ENCODE measurements at regions not wholly inside any gene's neighbourhood (a gene's known extent, or its start where the extent isn't known, plus 50 kb on each side); places are given as distances from the start of the nearest gene placed in this dataset.

DNA sequence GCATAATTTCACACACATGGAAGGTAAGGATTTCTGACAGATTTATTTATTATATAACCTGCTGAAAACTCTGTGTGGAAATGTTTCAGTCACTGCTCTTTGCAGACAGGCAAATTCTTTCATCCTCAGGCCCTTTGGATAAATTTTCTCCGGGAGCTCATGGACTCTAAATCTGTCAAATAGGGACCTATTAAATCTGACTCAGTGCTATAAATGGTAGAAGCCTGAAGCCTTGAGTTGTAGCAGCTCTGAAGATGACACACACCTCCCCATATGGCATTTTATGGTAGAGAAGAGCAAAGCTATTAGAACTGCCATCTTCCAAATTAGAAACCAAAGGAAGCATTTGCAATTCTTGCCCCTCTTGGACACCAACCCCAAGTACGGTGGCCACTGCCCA lies 808.7 kb downstream of the XPNPEP1 start:
- TF ChIP-seq CTCF (IDR thresholded peaks at IDR 0.05; ENCODE audit: low read depth, low read length), result no peak
- Histone ChIP-seq H3K9me3 (ENCODE audit: low read depth) (no peaks in the 10 kb centered on the region), H3K27me3 (no peaks in the 10 kb centered on the region), H3K4me1 (ENCODE audit: low read depth) (no peaks in the 10 kb centered on the region), H3K36me3 (no peaks in the 10 kb centered on the region), H3K27ac (no peak overlapping the region), H3K4me3 (no peak overlapping the region)
- DNase-seq (ENCODE audit: low read depth in 1 of 2, low spot score in 1 of 2), result no peak

DNA sequence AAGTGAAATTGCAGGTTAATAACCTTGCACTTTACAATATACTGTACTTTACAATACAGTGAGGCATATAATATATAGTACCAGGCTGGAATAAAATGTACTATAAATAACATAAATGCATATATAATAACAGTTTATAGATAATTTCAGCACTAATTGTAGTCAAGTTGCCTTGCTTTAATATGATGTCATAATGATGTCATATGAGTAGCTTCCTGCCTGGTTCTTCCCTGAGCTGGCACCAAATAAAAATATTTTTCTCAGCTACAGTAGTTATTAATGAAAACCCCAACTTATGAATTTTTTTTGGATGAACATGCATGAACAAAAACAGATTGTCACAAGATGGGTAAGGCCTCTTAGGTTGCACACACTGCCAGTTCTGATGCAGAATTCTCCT lies 816.7 kb downstream of the XPNPEP1 start:
- H3K27me3 ChIP-seq, result no peaks in the 10 kb centered on the region
- H3K36me3 ChIP-seq, result no peaks in the 10 kb centered on the region
- no peaks in the 10 kb centered on the region for H3K4me1 ChIP-seq (ENCODE audit: low read depth)
- no peak overlapping the region for H3K27ac ChIP-seq
- no peaks in the 10 kb centered on the region for H3K9me3 ChIP-seq (ENCODE audit: low read depth)
- H3K4me3 ChIP-seq, result no peak overlapping the region
- no peak for DNase-seq (ENCODE audit: low read depth in 1 of 2, low spot score in 1 of 2)
- TF ChIP-seq CTCF (IDR thresholded peaks at IDR 0.05; ENCODE audit: low read depth, low read length), result no peak

GRCh38 chr10:109105725-109106124 lies 817.6 kb downstream of the XPNPEP1 start:
- Histone ChIP-seq H3K27me3 (no peaks in the 10 kb centered on the region), H3K9me3 (ENCODE audit: low read depth) (no peaks in the 10 kb centered on the region), H3K27ac (no peak overlapping the region), H3K4me3 (no peak overlapping the region), H3K36me3 (no peaks in the 10 kb centered on the region), H3K4me1 (ENCODE audit: low read depth) (no peaks in the 10 kb centered on the region)
- TF ChIP-seq CTCF (IDR thresholded peaks at IDR 0.05; ENCODE audit: low read depth, low read length), result no peak
- DNase-seq (ENCODE audit: low read depth in 1 of 2, low spot score in 1 of 2), result no peak

GRCh38 chr10:109104806-109105205 lies 818.5 kb downstream of the XPNPEP1 start:
- DNase-seq (ENCODE audit: low read depth in 1 of 2, low spot score in 1 of 2), result no peak
- TF ChIP-seq CTCF (IDR thresholded peaks at IDR 0.05; ENCODE audit: low read depth, low read length), result no peak
- Histone ChIP-seq H3K27ac (no peak overlapping the region), H3K4me1 (ENCODE audit: low read depth) (no peaks in the 10 kb centered on the region), H3K4me3 (no peak overlapping the region), H3K9me3 (ENCODE audit: low read depth) (no peaks in the 10 kb centered on the region), H3K36me3 (no peaks in the 10 kb centered on the region), H3K27me3 (no peaks in the 10 kb centered on the region)

DNA sequence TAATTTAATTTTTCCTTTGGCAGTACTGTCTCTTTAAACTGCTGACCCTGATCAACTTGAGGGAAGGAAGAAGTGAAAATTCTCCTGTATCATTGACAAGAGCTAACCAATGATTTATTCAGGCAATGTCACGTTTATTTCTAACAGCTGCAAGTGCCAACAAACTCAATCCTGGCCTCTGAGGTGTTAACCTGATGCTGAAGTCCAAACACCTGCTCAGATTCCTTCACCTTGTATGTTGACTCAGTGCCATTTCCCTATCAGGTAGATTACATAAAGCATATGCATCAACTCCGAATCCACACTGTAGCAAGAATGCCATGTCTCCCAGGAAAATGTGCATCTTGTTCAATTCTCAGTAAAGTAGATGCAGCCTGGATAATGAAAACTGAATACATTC lies 820.0 kb downstream of the XPNPEP1 start:
- H3K27ac ChIP-seq, result no peak overlapping the region
- no peak overlapping the region for H3K4me3 ChIP-seq
- no peaks in the 10 kb centered on the region for H3K9me3 ChIP-seq (ENCODE audit: low read depth)
- no peaks in the 10 kb centered on the region for H3K27me3 ChIP-seq
- no peak for DNase-seq (ENCODE audit: low read depth in 1 of 2, low spot score in 1 of 2)
- TF ChIP-seq CTCF (IDR thresholded peaks at IDR 0.05; ENCODE audit: low read depth, low read length), result no peak
- no peaks in the 10 kb centered on the region for H3K36me3 ChIP-seq
- H3K4me1 ChIP-seq (ENCODE audit: low read depth), result no peaks in the 10 kb centered on the region

GRCh38 chr10:109089779-109090178 lies 833.5 kb downstream of the XPNPEP1 start:
- Histone ChIP-seq H3K4me1 (ENCODE audit: low read depth) (no peaks in the 10 kb centered on the region), H3K36me3 (no peaks in the 10 kb centered on the region), H3K4me3 (no peak overlapping the region), H3K27me3 (no peaks in the 10 kb centered on the region), H3K27ac (no peak overlapping the region), H3K9me3 (ENCODE audit: low read depth) (no peaks in the 10 kb centered on the region)
- TF ChIP-seq CTCF (IDR thresholded peaks at IDR 0.05; ENCODE audit: low read depth, low read length), result no peak
- no peak for DNase-seq (ENCODE audit: low read depth in 1 of 2, low spot score in 1 of 2)
